ENCODE measurements at regions not wholly inside any gene's neighbourhood (a gene's known extent, or its start where the extent isn't known, plus 50 kb on each side); places are given as distances from the start of the nearest gene placed in this dataset.

DNA sequence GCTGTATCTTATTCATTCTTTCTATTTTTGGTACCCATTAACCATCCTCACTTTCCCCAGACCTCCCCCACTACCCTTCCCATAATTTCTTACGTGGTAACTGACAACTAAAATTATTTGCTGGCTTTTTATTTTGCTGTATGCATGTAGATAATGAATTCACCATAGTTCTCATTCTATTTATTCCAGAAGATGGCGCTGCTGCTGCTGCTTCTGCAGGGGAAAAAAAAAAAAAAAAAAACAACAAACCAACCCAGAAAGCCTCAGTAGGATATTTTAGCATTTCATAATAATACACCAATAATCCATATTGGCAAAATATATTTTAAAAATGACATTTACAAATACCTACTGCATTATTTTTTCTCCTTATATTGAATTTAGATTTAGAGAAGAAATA is 416.6 kb upstream of the MAGEB18 start:
- TF ChIP-seq, protein P1, sequence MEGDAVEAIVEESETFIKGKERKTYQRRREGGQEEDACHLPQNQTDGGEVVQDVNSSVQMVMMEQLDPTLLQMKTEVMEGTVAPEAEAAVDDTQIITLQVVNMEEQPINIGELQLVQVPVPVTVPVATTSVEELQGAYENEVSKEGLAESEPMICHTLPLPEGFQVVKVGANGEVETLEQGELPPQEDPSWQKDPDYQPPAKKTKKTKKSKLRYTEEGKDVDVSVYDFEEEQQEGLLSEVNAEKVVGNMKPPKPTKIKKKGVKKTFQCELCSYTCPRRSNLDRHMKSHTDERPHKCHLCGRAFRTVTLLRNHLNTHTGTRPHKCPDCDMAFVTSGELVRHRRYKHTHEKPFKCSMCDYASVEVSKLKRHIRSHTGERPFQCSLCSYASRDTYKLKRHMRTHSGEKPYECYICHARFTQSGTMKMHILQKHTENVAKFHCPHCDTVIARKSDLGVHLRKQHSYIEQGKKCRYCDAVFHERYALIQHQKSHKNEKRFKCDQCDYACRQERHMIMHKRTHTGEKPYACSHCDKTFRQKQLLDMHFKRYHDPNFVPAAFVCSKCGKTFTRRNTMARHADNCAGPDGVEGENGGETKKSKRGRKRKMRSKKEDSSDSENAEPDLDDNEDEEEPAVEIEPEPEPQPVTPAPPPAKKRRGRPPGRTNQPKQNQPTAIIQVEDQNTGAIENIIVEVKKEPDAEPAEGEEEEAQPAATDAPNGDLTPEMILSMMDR (IDR thresholded peaks at IDR 0.05) = no peak
- TF ChIP-seq POLR2A (IDR thresholded peaks at IDR 0.05) = no peak

Data from tibial nerve (tissue), 3 donors.